Stomach (tissue), 8 donors: ENCODE measurements at regions not wholly inside any gene's neighbourhood (a gene's known extent, or its start where the extent isn't known, plus 50 kb on each side); places are given as distances from the start of the nearest gene placed in this dataset.
A peak's percentile ranks its signal among the peaks of the same experiment; 100 is the strongest.

Experiments
- DNase-seq, 2 donors: peaks; one replicate each; pipeline versions ENCODE4 v3.0.0 to v3.0.0-alpha.2; 2013 to 2019
- H3K27ac ChIP-seq, 5 donors: fragments of 200-600 bp in 4 of 5; sonication (generic) in 4 of 5; one replicate each; pipeline ENCODE4 v1.5.1; 2013 to 2019; ENCODE audit warnings: mild to moderate bottlenecking in 1 of 5, moderate library complexity in 1 of 5
- H3K27me3 ChIP-seq, 3 donors: fragments of 200-600 bp; sonication (generic); one replicate each; pipeline ENCODE4 v1.5.1; 2017 to 2019; ENCODE audit warnings: mixed run types in 1 of 3
- H3K36me3 ChIP-seq, 4 donors: fragments of 200-600 bp; sonication (generic); 1 replicate in 3 of 4; 2 replicates in 1 of 4; pipeline ENCODE4 v1.5.1; 2016 to 2019
- H3K4me1 ChIP-seq, 4 donors: fragments of 200-600 bp; sonication (generic); one replicate each; pipeline ENCODE4 v1.5.1; 2016 to 2019
- H3K4me3 ChIP-seq, 4 donors: fragments of 200-600 bp; sonication (generic) in 3 of 4; one replicate each; pipeline ENCODE4 v1.5.1; 2016 to 2019; ENCODE audit warnings: mild to moderate bottlenecking in 1 of 4
- H3K9me3 ChIP-seq, 4 donors: fragments of 200-600 bp; sonication (generic); one replicate each; pipeline ENCODE4 v1.5.1; 2016 to 2019
- EP300 ChIP-seq: sonication (generic); formaldehyde crosslinking; IDR thresholded peaks from one replicate; pipeline ENCODE4 v1.6.1; 2017; ENCODE audit warnings: antibody characterized with exemption
- POLR2A ChIP-seq, 4 donors: fragments of 450-650 bp; IDR thresholded peaks; one replicate each; pipeline ENCODE4 v1.6.1; 2016; ENCODE audit warnings: antibody characterized with exemption in 4 of 4, control low read depth in 2 of 4, mild to moderate bottlenecking in 1 of 4, moderate library complexity in 1 of 4
- POLR2AphosphoS5 ChIP-seq, 3 donors: sonication (generic); formaldehyde crosslinking; IDR thresholded peaks; one replicate each; pipeline ENCODE4 v1.6.1; 2016; ENCODE audit warnings: antibody characterized with exemption in 3 of 3
- WGBS, 5 donors: extraction: QIAGEN DNeasy Blood & Tissue Kit in 3 of 5; methylation state at CpG; one replicate each; pipeline versions ENCODE4 v1.1.5 to v1.1.7; 2013 to 2018; 5-methylcytosine and 5-hydroxymethylcytosine counted together
- intact Hi-C: fragments of 100-400 bp; cut with DNase I; formaldehyde crosslinking; loops from one replicate; pipeline ENCODE4 v1.15.1; 2023; ENCODE audit warnings: low total_unique reads
- TF ChIP-seq, protein P1 (sequence below), 7 experiments: fragments of 450-650 bp in 4 of 7; fragments of 200-600 bp in 3 of 7; sonication (generic) in 3 of 7; IDR thresholded peaks; one replicate each; pipeline ENCODE4 v1.5.1; 2016 to 2019; ENCODE audit warnings: antibody characterized with exemption in 7 of 7, control low read depth in 2 of 7, mild to moderate bottlenecking in 1 of 7
- donor health status: healthy with polysubstance abuse.
- donor health status: Bipolar disorder and iron deficiency.
- donor health status: healthy.

DNA sequence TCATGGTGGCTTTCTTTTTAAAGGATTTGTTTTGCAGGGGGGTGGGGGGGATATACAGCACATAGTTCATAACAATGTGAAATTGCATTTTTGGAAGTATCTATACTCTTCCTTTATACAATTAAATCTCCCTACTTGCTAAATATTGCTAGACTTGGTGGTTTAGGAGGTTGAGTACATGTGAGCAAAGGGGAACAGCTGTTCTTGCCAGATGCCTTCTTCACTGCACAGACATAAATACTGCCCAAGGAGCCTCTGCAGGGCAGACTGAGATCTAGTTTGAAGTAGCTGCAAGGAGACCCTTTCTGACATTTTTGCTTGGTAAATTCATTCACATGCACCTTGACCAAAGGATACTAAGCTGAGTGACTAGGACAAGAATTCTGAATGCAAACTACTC lies 228.6 kb upstream of the IL12A start:
- intact Hi-C loops, result no loop called here
- DNase-seq, result no peak
- Histone ChIP-seq H3K27ac (no peak overlapping the region), H3K36me3 (no peaks in the 10 kb centered on the region), H3K4me1 (peaks cover 11 to 38% (median 29%) of the 10 kb centered on the region in 4 donors), H3K9me3 (peaks cover 0 to 9% (median 6%) of the 10 kb centered on the region in 4 donors), H3K4me3 (no peak overlapping the region), H3K27me3 (peaks cover 0 to 24% (median 23%) of the 10 kb centered on the region in 3 donors)
- TF ChIP-seq EP300, result no peak
- no peak for TF ChIP-seq POLR2AphosphoS5 (IDR thresholded peaks at IDR 0.05)
- TF ChIP-seq POLR2A (IDR thresholded peaks at IDR 0.05), result no peak
- TF ChIP-seq, protein P1, sequence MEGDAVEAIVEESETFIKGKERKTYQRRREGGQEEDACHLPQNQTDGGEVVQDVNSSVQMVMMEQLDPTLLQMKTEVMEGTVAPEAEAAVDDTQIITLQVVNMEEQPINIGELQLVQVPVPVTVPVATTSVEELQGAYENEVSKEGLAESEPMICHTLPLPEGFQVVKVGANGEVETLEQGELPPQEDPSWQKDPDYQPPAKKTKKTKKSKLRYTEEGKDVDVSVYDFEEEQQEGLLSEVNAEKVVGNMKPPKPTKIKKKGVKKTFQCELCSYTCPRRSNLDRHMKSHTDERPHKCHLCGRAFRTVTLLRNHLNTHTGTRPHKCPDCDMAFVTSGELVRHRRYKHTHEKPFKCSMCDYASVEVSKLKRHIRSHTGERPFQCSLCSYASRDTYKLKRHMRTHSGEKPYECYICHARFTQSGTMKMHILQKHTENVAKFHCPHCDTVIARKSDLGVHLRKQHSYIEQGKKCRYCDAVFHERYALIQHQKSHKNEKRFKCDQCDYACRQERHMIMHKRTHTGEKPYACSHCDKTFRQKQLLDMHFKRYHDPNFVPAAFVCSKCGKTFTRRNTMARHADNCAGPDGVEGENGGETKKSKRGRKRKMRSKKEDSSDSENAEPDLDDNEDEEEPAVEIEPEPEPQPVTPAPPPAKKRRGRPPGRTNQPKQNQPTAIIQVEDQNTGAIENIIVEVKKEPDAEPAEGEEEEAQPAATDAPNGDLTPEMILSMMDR (IDR thresholded peaks at IDR 0.05), result no peak

DNA sequence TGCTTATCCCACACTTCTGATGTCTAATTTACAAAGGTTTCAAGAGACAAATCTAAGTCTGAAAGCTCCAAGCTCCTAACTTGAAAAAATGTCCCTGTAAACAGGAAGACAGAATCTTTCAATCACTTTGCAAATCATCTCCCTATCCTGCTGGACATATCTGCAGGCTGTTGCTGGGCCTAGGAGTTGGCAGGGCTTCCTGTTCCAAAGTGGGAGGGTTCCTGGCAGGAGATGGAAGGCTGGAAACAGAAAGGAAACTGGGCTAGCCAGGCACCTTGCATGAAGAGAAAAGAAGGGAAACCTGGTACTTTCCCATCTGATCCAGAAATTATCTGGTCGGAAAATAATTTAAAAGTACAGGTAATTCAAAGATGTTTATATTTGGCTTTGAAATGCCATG lies 227.3 kb upstream of the IL12A start:
- intact Hi-C loops, result no loop called here

DNA sequence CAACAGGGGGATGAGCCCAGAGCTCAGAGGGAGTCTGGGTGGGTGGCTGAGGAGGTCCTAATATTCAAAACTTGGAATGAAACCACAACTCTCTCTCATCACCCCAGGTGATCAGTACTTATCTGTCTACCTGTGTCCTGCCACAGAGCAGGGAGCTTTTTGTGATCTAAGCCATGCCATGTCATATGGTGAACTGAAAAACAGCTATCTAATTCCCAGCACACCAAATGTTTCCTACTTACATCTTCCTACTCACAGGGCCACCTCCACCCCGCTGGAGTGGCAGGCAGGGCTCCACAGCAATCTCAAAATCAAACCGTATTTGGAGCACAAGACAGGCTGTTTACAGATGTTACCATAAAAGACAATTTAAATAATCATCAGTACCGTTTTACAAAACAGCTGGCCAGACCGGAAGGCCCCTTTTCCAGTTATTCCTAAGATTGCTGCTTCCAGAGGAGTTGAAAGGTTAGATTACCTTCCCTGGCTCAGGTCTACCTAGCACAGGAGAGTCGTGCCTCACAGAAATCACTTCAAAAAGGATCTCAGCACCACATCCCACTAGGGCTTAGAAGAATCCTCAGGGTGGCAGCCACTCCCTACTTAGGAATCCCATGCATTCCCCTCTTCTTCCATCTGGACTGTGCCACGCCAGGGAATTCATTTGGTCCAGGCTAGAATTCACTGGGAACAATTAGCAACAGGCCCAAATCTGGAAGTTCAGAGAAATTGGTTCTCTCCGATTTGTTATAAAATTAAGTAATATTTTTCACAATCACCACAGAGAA lies 226.6 kb upstream of the IL12A start:
- intact Hi-C loops, result no loop called here
- H3K27me3 ChIP-seq, result peaks cover 0 to 38% (median 25%) of the 10 kb centered on the region in 3 donors
- 70 to 84% (median 76%) methylated on average over 7 of the region's 7 CpGs for WGBS, 5 donors
- peak overlapping the region in 1 of 4 donors; percentile 72 for H3K4me3 ChIP-seq
- no peaks in the 10 kb centered on the region for H3K9me3 ChIP-seq
- H3K4me1 ChIP-seq, result peaks cover 21 to 54% (median 42%) of the 10 kb centered on the region in 4 donors
- TF ChIP-seq POLR2AphosphoS5 (IDR thresholded peaks at IDR 0.05) (no peak), POLR2A (IDR thresholded peaks at IDR 0.05) (no peak), EP300 (no peak)
- TF ChIP-seq, protein P1 (IDR thresholded peaks at IDR 0.05), result no peak
- no peaks in the 10 kb centered on the region for H3K36me3 ChIP-seq
- DNase-seq, result peak in 1 of 2 donors; percentile 23
- H3K27ac ChIP-seq, result peak overlapping the region; percentile 38 to 98 (median 95)

More for the DNA sequence above, 227.3 kb upstream of the IL12A start:
- WGBS, 5 donors, result 25 to 58% (median 28%) methylated on average over 1 of the region's 1 CpG
- Histone ChIP-seq H3K36me3 (no peaks in the 10 kb centered on the region), H3K4me3 (no peak overlapping the region), H3K9me3 (peaks cover 0 to 2% (median under 1%) of the 10 kb centered on the region in 4 donors), H3K27ac (peak overlapping the region in 4 of 5 donors; percentile 93 to 98 (median 96)), H3K4me1 (peaks cover 21 to 49% (median 42%) of the 10 kb centered on the region in 4 donors), H3K27me3 (peaks cover 0 to 37% (median 25%) of the 10 kb centered on the region in 3 donors)
- TF ChIP-seq, protein P1 (IDR thresholded peaks at IDR 0.05), result no peak
- peak; percentile 44 to 61 for DNase-seq

DNA sequence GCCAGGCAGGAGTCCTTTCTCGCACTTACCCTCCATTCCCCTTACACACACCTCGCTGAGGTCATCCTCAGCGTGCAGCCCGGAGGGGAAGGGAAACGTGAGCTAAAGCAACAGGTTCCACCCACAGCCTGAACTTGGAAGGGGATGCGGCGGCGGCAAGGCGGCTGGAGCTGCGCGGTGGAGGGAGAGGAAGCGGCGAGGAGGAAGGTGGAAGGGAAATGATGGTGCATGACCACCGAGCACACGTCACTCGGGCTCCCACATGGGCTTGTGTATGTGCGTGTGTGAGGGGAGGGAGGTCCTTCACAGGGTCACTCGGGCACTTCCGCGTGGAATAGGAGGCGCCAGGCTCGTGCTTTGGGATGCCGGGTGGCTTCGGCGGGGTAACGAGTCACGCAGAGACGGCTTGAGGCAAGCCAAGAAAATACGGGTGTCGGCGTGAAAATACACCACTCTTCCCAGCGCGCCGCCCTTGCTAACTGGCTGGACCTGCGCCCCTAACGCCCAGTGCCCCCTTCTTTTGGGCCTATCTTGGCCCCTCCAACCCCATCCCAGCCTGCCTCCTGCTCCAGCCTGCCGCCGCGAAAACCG lies 225.5 kb upstream of the IL12A start:
- TF ChIP-seq POLR2A (IDR thresholded peaks at IDR 0.05) (peak in 1 of 4 donors; percentile 22), EP300 (peak; percentile 21), POLR2AphosphoS5 (IDR thresholded peaks at IDR 0.05) (peak; percentile 70 to 83 (median 79))
- TF ChIP-seq, protein P1 (IDR thresholded peaks at IDR 0.05), result no peak
- Histone ChIP-seq H3K4me3 (peak overlapping the region; percentile 71 to 76 (median 73)), H3K4me1 (peaks cover 21 to 54% (median 42%) of the 10 kb centered on the region in 4 donors), H3K9me3 (no peaks in the 10 kb centered on the region), H3K27me3 (peaks cover 0 to 38% (median 25%) of the 10 kb centered on the region in 3 donors), H3K27ac (peak overlapping the region; percentile 89 to 98 (median 95)), H3K36me3 (no peaks in the 10 kb centered on the region)
- WGBS, 5 donors, result 0 to 2% (median 1%) methylated on average over 23 to 40 of the region's 40 CpGs
- intact Hi-C loops, result no loop called here
- peak; percentile 32 to 91 for DNase-seq
